GM10248 (cell line): ENCODE measurements at regions not wholly inside any gene's neighbourhood (a gene's known extent, or its start where the extent isn't known, plus 50 kb on each side); places are given as distances from the start of the nearest gene placed in this dataset.

Experiments
- CTCF ChIA-PET: fragments of 300-600 bp; sonication (Branson Sonifier 250); formaldehyde crosslinking; extraction: SDS; loops from one replicate; lab custom pipeline; 2021; ENCODE audit warnings: antibody characterized with exemption; lab: Yijun Ruan, JAX
- POLR2A ChIA-PET: fragments of 350-650 bp; sonication (Branson Sonifier 250); formaldehyde crosslinking; extraction: SDS; loops from one replicate; lab custom pipeline; 2020; ENCODE audit warnings: antibody characterized with exemption; lab: Yijun Ruan, JAX
- DNase-seq: peaks from one replicate; pipeline ENCODE4 v3.0.0; 2012; ENCODE audit errors: extremely low spot score
- CTCF ChIP-seq: IDR thresholded peaks from 2 replicates; pipeline ENCODE4 v1.5.1; 2012; ENCODE audit warnings: mild to moderate bottlenecking, low read depth; ENCODE audit errors: extremely low read depth, missing control alignments, control extremely low read depth

DNA sequence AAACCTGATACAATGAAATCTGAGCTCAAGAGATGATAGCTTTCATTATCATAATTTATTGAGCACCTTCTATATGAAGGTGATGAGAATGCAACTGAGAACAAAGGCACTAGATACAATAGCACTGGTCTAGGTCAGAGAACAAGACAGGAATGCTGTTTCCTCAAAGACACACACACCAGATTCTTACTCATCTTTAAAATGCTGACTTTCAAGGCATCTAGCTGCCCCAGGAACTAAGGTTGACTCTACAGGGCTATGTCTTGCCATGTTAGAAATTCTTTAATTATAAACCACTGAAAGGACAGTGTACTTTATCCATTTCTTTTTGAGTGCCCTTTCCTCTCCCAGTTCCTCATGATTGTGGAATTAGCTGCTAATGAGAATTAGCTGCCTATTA lies 195.4 kb upstream of the RMST start:
- DNase-seq = no peak
- no peak for TF ChIP-seq CTCF
- POLR2A ChIA-PET = no interaction called here
- CTCF ChIA-PET = interaction anchor here (1.2 to 1.8 kb wide), 3 partner anchors 12 to 20 kb away, joined by 3 to 4 read pairs (median 4); no protein-coding TSS in a partner anchor

- TF ChIP-seq CTCF = no peak
- no peak for DNase-seq
- POLR2A ChIA-PET = no interaction called here
- CTCF ChIA-PET = interaction anchor here (1.2 to 1.4 kb wide), 2 partner anchors 11 to 20 kb away, joined by 3 to 4 read pairs; no protein-coding TSS in a partner anchor
These were observed 194.9 kb upstream of the RMST start for GRCh38 chr12:97267594-97268202.

DNA sequence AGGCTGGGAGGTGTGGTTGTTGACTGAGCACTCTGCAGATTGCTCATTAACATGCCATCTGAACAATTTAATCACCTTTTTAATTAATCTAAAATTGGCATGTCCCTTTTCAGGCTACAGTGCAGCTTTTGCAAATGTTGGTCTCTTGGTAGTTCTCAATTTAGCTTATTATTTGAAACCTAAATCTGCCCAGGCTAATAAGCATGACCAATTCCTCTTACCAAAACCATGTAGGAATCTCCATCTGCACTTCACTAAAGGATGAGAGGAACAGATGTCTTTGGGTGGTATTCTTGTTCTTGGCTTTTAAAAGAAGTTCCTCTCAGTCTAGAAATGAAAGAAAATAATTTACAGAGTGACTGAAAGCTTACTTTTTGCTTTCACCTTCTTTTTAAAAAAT lies 190.1 kb upstream of the RMST start:
- ChIA-PET CTCF (interaction anchor here (1.1 to 2.3 kb wide), 2 partner anchors 8 to 92 kb away, joined by 3 to 6 read pairs; no protein-coding TSS in a partner anchor), POLR2A (no interaction called here)
- no peak for DNase-seq
- TF ChIP-seq CTCF = no peak

DNA sequence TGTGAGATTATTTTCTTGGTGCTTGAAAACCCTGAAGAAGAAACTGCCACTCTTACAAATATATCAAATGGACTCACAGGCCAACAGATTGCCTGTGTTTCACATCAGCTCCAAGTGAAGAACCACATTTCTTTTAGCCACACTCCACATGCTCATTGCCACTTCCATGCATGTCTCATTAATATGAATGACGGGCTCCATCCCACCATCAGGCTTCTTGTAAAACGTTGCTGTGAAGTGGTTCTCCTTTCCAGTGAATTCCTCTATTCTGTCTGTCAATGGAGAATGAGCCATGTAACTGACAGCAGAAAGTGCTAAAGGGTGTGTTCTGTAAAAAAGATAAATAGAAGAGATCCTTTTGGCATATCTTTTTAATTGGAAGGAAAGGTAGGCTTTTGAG lies 188.2 kb upstream of the RMST start:
- no peak for TF ChIP-seq CTCF
- CTCF ChIA-PET = interaction anchor here (0.9 to 1.2 kb wide), 2 partner anchors 12 to 130 kb away, joined by 3 to 4 read pairs; no protein-coding TSS in a partner anchor
- POLR2A ChIA-PET = no interaction called here
- DNase-seq = no peak

- ChIA-PET POLR2A (no interaction called here), CTCF (no interaction called here)
- TF ChIP-seq CTCF = no peak
- DNase-seq = no peak
These were observed 187.3 kb upstream of the RMST start for GRCh38 chr12:97275256-97275655.

DNA sequence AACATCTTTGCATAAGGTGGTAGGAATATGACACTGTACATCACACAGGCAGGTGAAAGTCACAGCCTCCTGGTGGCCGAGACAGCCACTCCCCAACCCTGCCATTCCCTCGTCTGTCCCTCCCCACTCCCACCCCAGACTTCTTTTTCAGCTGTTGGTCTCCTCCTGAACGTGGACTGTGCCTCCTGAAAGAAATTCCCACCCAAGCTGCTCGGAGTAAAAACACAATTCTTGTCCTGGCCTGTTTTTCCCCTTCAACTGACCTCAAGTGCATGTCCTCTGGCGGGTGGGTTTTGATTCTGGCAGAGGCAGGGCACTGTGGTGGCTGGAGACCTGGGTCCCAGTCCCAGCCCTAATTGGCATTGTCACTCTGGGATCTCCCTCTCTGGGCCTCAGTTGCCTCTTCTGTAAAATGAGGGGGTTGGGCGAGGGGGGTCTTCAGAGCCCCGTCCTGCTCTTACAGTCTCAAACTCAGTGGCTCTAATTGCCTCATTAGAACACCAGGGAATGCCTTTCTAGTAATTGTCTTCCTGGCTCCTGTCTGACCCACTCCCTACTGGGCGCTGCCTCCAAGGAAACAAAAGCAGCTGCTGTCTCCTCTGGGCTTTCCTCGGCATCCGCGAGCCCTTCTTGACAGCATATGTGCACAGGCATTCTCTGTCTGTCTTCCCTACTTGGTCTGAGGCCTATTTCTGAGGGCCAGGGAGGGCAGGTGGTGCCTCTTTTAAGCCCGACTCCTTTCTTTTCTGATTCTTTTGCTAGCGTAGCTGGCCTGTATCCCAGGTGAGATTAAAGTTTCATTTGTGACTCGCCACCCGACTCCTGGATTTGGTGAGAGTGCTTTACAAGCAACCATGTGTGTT lies 186.6 kb upstream of the RMST start:
- POLR2A ChIA-PET = no interaction called here
- DNase-seq = no peak
- TF ChIP-seq CTCF = no peak
- CTCF ChIA-PET = no interaction called here
